HEK293T (cell line): ENCODE measurements at regions not wholly inside any gene's neighbourhood (a gene's known extent, or its start where the extent isn't known, plus 50 kb on each side); places are given as distances from the start of the nearest gene placed in this dataset.

ENCODE experiments used
- CTCF ChIA-PET: fragments of 350-600 bp; formaldehyde crosslinking; extraction: SDS; loops from one replicate; lab custom pipeline; 2021; ENCODE audit warnings: antibody characterized with exemption, inconsistent platforms; lab: Yijun Ruan, JAX
- POLR2A ChIA-PET: fragments of 350-600 bp; formaldehyde crosslinking; extraction: SDS; loops from one replicate; lab custom pipeline; 2020; ENCODE audit warnings: antibody characterized with exemption, inconsistent platforms; lab: Yijun Ruan, JAX
- DNase-seq: peaks from one replicate; pipeline ENCODE4 v3.0.0; 2012; ENCODE audit warnings: mixed read lengths; ENCODE audit errors: extremely low spot score
- ARNT ChIP-seq: fragments of 450-650 bp; IDR thresholded peaks from 2 replicates; pipeline ENCODE4 v1.6.1; 2017; ENCODE audit warnings: mild to moderate bottlenecking
- BHLHE40 ChIP-seq: fragments of 450-650 bp; IDR thresholded peaks from 2 replicates; pipeline ENCODE4 v1.6.1; 2016; ENCODE audit warnings: mild to moderate bottlenecking, moderate library complexity, borderline replicate concordance
- CTBP1 ChIP-seq: fragments of 450-650 bp; IDR thresholded peaks from 2 replicates; pipeline ENCODE4 v1.6.1; 2016; ENCODE audit warnings: borderline replicate concordance
- ELF4 ChIP-seq: fragments of 450-650 bp; IDR thresholded peaks from 2 replicates; pipeline ENCODE4 v1.6.1; 2017; ENCODE audit warnings: antibody characterized with exemption
- FOXA1 ChIP-seq: fragments of 450-650 bp; IDR thresholded peaks from 2 replicates; pipeline ENCODE4 v1.6.1; 2016; ENCODE audit warnings: mild to moderate bottlenecking
- FOXK2 ChIP-seq: fragments of 450-650 bp; IDR thresholded peaks from 2 replicates; pipeline ENCODE4 v1.6.1; 2016; ENCODE audit warnings: mild to moderate bottlenecking
- FOXM1 ChIP-seq: fragments of 450-650 bp; IDR thresholded peaks from 2 replicates; pipeline ENCODE4 v1.6.1; 2017; ENCODE audit warnings: mild to moderate bottlenecking, borderline replicate concordance
- HDGF ChIP-seq: fragments of 450-650 bp; IDR thresholded peaks from 2 replicates; pipeline ENCODE4 v1.6.1; 2017; ENCODE audit warnings: antibody characterized with exemption, borderline replicate concordance
- L3MBTL2 ChIP-seq: fragments of 450-650 bp; conservative IDR thresholded peaks from 2 replicates; pipeline ENCODE4 v1.6.1; 2016; ENCODE audit warnings: mild to moderate bottlenecking
- LEF1 ChIP-seq: fragments of 450-650 bp; IDR thresholded peaks from 2 replicates; pipeline ENCODE4 v1.6.1; 2017; ENCODE audit warnings: mild to moderate bottlenecking, borderline replicate concordance
- NFRKB ChIP-seq: fragments of 450-650 bp; IDR thresholded peaks from 2 replicates; pipeline ENCODE4 v1.6.1; 2016; ENCODE audit warnings: mild to moderate bottlenecking, moderate library complexity
- PKNOX1 ChIP-seq: fragments of 450-650 bp; IDR thresholded peaks from 2 replicates; pipeline ENCODE4 v1.6.1; 2016
- SP1 ChIP-seq: fragments of 450-650 bp; IDR thresholded peaks from 2 replicates; pipeline ENCODE4 v1.6.1; 2017
- SUZ12 ChIP-seq: fragments of 450-650 bp; IDR thresholded peaks from 2 replicates; pipeline ENCODE4 v1.6.1; 2016; ENCODE audit warnings: mild to moderate bottlenecking
- TARDBP ChIP-seq: fragments of 450-650 bp; IDR thresholded peaks from 2 replicates; pipeline ENCODE4 v1.6.1; 2016
- ZNF384 ChIP-seq: fragments of 450-650 bp; IDR thresholded peaks from 2 replicates; pipeline ENCODE4 v1.6.1; 2016

- TF ChIP-seq BHLHE40 = no peak
- no peak for TF ChIP-seq FOXK2
- TF ChIP-seq L3MBTL2 = no peak
- no peak for TF ChIP-seq PKNOX1
- no peak for TF ChIP-seq ARNT
- no peak for TF ChIP-seq NFRKB
- TF ChIP-seq FOXA1 = no peak
- TF ChIP-seq ZNF384 = no peak
- TF ChIP-seq CTBP1 = no peak
- no peak for TF ChIP-seq SUZ12
- no peak for TF ChIP-seq ELF4
- TF ChIP-seq LEF1 = no peak
- TF ChIP-seq TARDBP = no peak
- no peak for TF ChIP-seq HDGF
- no peak for TF ChIP-seq SP1
- TF ChIP-seq FOXM1 = no peak
- ChIA-PET POLR2A (no interaction called here), CTCF (interaction anchor here (0.6 to 1.4 kb wide), 3 partner anchors 11 to 1160 kb away, joined by 3 to 4 read pairs (median 4); no protein-coding TSS in a partner anchor)
Observed at GRCh38 chr1:181430015-181430885, 53.1 kb upstream of the CACNA1E start.

More at GRCh38 chr1:181430015-181430885, 53.1 kb upstream of the CACNA1E start:
- DNase-seq = no peak
